Eye (tissue), 1 donor: ENCODE measurements at regions not wholly inside any gene's neighbourhood (a gene's known extent, or its start where the extent isn't known, plus 50 kb on each side); places are given as distances from the start of the nearest gene placed in this dataset.

ENCODE experiments used
- DNase-seq: peaks from one replicate; pipeline ENCODE4 v3.0.0-alpha.2; 2015

DNA sequence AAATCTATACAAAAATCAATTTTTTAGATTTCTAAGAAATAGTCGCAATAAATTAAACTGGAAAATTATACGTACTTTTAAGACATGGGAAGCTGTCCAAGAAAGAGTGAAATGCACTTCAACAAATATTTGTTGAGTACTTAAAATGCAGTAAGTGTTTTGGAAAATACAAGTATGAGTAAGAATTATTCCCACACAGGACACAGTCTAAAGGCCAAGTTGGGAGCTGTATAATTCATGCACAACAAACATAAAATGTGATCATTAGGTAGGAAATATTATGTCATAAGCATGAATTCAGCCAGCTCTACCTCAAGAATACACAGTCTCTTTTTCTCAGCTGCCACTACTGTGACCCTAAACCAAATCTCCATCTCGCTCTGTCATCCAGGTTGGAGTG, 267.6 kb downstream of the CNTN3 start:
- DNase-seq: no peak

DNA sequence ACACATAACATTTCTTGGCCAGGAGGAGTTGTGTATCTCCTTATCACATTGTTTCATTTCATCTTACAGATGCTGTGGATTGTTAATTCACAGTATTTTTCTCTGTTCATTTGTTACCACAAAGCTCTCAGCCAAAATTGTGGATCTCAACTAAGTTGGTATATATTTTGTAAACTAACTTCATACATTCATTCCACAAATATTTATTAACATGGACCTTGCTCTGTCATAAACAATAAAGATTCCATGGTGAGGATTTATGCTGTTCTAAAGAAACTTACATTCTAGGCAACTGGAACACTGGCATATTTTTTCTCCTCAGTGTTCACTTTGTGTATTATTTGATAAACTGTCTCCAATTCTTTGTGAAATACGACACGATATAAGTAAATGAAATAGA, 268.8 kb downstream of the CNTN3 start:
- DNase-seq: no peak

DNA sequence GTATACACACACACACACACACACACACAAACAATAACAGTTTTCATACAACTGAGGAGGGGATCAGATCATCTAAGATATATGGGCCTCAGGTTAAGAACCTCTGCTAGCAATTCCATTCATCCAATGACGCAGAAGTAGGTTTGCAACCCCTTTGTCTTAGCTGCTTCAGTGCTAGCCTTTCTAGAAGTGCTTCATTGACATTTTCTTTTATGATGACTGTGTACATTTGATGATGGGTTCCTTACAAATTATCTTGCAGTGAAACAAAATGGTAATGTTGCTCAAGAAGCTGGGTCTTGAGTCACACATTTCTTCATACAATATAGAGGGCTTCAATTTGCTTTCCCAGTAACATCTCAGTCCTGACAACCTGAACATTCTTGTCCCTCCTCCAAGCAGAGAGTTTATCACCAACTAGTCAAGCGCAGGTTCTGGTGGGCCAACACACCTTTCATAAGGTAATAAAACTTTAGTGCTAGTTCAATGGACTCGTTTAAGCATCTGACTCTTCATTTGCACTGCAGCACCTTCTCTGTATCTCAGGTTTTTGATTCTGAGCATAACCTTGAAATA, 269.5 kb downstream of the CNTN3 start:
- no peak for DNase-seq

DNA sequence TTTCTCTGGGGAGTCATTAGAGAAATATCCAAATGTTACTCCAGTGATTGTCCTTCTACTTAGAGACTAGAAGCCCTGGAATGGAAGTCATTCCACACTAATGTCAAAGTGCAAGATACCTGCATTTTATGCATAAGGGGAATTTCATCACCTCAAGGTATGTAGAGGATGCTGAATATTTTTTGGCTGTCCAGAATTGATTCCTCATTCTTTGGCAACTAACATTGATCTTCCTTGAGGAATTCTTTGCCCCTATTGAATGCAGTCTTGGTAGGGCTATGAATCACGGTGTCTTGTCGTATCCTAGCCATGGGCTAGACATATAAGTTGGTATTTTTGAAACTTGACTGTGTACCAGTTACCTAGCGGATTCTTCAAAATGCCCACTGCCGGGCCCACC, 271.1 kb downstream of the CNTN3 start:
- no peak for DNase-seq

DNA sequence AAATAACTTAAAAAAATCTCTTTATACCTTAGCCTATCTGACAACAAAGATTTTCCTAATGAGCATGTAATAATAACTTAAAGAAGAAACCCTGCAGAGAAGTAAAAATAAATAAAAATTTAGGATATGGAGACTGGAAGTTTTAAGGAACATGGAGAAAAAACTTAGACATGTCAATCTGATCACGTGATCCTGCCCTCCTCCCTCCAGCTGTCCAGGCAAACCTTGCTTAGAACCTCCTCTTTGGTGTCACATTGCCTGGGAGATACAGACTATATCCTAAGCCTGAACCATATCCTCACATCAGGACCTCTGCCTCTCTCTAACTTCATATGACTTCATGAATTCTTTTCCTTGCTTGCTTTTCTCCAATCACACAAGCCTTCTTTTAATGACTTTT, 275.5 kb downstream of the CNTN3 start:
- DNase-seq: no peak

DNA sequence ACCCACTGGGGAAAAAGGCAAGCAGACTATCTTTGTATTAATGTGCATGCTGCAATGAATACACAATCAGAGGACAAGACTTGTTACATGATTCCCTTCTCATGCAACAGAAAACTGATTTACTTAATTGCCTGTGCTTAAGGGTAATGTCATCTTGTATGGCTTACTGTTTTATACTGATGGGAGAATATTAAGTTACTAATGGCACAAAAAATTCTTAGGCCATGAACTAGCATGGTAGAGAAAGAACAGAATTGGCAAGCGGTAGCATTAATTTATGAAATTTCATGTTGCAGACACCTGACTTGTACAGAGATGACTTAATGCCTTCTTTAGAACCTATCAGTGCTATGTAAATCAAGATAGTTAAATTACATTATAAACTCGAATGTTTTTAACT, 282.3 kb downstream of the CNTN3 start:
- no peak for DNase-seq

DNA sequence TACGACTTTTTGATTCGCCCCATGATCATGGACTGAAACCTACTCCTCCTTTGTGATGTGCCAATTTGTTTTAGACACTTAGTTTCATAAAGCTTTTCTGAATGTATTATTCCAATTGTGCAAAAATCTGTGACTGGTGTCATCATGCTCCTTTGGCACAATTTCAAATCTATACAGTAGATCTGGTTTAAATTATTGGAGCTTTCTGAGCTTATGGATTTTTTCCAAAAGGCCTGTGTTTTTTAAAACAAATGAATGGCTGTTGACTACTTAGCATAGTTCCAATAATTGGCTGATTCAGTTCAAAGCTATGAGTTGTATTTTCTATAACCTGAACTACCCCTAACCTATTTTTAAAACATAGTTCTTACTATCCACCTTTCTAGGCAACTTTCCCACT, 282.7 kb downstream of the CNTN3 start:
- peak; percentile 45 for DNase-seq

DNA sequence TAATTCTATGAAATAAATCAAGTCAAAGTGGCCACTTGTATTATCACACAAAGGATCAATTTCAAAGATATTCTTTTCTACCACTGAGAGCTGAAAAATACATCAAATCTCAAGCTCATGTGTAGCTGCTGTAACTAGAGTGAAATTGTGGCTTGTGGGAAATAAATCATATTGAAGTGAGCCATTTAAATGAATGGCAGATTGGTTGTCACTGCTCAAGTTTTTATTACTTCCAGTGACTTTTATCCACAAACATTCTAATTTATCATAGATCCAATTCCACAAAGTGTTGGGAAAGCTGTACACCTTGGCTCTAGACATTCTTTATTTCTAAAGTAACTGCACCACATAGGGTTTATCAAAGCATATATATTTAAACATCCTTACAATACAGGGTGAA, 285.4 kb downstream of the CNTN3 start:
- no peak for DNase-seq

DNA sequence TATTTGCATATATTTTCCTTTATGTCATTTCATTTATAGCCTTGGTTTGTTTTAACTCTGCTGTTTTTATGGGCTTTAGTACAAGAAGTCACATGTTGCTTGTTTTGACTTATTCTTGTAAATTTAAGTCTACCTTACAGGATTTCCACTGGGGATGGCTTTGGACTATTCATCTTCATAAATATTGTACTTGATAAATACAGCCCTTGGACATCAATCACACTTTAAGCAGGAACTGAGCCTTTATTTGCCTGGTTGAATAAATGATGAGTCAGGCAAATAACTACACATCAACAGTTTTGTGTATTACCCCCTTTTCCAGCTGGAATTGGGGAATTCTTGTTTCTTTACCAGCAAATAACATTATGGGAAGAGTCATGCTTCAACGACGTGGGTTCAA, 286.0 kb downstream of the CNTN3 start:
- DNase-seq: no peak

DNA sequence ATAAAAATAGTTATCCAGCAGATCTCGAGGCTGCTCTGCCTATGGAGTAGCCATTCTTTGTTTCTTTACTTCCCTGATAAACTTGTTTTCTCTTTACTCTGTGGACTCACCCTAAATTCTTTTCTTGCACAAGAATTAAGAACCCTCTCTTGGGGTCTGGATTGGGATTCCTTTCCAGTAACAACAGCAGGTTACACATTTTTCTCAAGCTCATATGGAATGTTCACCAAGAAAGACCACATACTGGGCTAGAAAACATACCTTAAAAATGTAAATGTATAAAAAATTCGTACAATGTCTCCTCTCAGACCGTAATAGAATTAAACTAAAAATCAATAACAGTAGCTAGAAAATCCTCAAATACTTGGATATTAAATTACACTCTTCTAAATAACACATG, 299.2 kb downstream of the CNTN3 start:
- no peak for DNase-seq

DNA sequence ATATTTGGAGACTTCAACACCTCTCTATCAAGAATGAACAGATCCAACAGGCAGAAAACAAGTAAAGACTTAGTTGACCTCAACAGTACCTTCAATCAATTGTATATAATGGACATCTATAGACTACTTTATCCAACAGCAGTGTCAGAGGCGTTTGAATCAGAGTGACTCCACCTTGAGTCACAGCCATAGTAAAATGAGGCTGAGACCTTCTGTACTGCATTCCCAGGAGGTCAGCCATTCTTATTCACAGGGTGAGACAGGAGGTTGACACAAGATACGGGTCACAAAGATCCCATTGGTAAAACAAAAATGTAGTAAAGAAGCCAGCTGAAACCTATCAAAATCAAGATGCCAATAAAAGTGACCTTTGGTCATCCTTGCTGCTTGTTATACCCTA, 299.8 kb downstream of the CNTN3 start:
- no peak for DNase-seq

DNA sequence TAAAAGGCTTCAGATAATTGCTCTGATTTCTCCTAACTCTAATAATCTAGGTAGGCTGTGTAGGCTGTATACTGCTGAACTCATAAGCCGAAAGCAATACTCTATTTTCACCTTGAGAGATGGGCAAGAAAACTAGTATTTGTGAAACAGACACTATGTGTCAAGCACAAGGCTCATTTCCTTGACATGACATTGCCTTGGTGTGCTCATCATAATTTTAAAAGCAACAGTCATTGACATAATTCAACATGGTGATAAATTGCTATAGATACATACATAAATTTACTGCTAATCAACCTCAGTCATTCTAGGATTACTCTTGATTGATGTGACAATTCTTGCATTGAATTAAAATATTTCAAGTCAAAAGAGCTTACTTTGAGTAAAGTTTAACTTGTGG, 304.7 kb downstream of the CNTN3 start:
- DNase-seq: no peak

DNA sequence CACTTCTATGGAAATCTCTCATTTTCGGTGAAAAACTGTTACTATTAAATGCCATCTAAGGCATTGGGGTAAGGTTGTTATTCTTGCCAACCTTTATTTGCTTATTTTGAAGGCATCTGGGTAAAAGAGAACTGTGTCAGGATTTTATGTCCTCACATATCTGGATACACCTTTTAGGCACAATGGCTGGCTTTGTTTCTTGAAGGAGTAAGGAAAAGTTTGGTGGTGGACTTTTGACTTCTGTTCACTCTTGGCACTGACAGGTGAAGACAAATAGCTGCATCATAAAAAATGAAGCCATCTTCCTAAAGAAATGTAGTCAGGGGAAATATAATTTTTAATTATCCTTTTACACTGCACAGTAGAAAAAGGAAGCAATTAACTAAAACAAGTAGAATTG, 310.0 kb downstream of the CNTN3 start:
- DNase-seq: no peak

DNA sequence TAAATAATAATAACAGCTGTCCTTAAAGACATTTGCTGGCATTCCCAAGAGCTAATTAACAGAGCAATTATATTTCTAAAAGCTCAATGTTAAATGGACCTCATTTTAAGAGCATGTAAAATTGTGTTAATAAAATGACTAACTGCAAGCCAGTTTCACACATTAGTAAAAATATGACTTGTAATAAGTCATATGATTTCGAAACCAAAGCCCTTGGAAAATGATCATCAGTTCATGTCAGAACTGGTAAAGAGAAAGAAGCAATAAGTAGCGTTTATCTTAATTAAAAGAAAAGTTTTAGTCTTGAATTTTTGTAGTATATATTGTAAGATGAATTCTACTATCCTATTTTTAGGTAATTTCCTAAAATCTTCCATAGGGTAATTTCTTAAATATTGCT, 310.7 kb downstream of the CNTN3 start:
- DNase-seq: no peak

DNA sequence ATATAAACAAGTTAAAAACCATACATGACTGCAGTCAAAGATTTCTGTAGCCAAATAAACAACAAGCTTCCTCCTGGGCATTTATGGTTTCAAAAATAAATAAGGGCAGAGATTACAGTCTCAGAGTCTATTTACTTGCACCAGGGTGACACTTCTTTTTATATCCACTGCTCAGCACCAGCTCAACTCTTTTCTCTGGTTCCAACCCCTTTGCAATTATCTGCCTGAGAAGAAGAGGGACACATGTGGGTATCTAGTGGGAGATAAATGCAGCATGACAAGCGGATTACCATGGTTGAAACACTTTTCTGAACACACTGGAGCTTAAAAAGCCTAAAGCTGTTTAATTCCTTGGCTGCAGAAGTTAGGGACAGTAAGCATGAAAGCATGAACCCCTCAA, 311.5 kb downstream of the CNTN3 start:
- DNase-seq: peak; percentile 79

DNA sequence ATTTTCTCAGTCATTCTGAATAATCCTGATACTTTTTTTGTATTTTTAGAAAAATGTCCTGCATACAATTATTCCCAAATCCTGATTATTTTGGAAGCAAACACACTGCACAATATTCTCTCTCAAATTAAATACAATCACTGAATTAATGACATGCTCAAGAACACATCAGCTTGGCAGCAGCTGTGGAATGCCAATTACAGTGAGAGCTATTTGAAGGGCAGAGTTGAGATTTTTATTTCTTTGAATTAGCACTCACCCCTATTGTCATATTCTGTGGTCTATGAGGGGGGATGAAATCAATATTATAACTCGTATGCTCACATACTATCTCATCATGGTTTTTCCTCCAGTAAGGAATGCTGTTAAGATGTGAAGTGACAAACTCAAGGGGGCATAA, 312.2 kb downstream of the CNTN3 start:
- DNase-seq: no peak

DNA sequence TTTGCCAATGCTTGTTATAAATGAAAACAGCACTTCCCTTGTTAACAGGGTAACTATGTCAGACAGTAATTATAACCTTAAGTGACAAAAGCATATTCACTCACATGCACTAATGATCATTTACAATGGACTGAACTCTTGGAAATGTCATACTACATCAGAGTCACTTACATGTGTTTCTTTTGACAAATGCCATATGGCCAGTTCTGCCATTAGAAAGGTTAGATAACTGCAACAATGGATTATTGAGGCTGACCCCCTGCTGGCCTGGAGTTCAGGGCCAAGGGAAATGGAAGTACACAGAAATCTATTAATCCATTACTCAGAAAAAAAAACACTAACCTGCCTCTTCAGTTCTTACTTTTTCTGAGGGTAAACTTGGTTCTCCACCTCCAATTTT, 313.4 kb downstream of the CNTN3 start:
- peak; percentile 94 for DNase-seq

DNA sequence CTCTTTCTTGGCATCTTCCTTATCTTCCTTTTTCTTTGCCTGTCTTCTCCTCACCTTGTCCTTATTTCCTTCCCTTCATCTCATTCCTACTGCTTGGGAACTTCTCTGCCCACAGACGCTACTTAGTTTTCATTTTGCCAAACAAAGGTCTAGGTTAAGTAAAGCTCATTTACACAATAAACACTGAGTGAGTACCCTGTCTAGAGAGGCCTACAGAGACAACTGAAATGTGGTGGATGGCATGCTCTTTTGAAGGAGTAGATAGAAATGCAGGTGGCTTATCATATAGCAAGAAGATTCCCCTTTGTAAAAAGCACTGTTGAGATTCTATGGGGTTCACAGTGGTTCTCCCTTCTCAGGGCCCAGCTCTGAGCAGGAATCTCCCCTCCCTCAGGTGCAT, 319.0 kb downstream of the CNTN3 start:
- DNase-seq: no peak

DNA sequence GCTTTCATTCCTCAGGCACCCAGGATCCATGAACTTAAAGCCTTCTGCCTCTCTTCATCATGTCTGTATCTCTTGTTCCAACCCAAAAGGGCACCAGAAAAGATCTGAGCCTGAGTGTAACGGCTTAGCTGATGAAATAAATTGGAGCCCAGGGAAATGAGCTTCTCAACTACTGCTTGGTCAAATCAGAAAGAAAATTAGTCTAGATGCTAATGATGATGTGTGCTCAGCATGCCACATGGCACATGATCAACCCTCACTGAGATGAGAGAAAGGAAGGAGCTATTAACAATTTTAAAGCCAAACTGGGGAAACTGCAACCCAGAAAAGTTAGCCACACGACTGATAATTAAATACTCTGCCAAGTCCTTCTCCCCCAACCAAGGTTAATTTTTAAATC, 325.7 kb downstream of the CNTN3 start:
- DNase-seq: peak; percentile 43

DNA sequence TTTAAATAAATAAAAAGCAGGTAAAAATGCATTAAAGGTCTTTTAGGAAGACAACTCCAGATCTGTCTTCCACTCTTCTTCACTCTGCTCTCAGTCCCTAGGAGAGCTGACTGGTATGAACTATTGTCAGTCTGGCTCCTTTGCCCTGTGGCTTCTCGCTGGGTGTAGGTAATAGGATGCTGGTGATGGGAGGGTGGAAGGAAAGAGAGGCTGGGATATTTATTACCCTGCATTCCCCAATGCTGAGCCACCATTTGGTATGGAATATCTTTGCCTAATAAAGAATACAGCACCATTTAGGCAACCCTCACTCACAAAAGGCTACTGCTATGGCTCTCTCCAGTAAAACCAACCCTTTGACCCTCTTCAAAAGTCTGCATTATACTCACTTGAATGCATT, 326.9 kb downstream of the CNTN3 start:
- peak; percentile 55 for DNase-seq

DNA sequence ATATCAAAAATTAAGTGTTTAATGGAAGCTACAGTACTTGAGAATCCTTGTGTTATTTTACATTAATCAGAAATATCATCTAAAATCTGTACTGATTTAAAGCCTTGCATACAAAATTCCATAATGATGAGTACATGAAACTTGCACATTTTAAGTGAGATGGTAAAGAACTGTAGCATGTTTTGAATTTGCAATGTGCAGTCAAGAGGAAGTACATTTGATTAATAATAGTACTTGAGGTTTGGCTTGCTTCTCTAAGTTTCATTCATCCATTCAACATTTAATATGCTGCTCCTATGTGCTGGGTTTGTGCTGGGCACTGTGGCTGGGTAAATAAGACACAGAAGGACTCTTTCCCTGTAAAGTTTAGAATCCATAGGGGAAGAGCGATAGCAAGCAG, 332.3 kb downstream of the CNTN3 start:
- no peak for DNase-seq

DNA sequence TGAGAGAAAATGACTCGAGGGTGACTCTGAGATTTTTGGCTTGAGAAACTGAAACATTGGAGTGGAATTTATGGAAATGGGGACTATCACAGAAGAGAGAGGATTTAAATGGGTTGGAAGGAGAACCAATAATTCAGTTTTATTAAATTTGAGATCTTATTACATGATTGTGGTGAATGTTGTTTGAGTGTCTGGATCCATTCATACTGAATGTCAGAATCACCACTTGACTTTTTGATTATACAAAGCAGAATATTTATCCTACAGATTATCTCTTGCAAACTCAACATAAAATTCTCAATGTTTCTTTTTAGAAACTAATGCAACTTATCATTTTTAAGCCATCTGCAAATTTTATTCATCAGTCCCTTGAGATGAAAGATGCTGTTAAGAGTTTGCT, 332.8 kb downstream of the CNTN3 start:
- DNase-seq: no peak

DNA sequence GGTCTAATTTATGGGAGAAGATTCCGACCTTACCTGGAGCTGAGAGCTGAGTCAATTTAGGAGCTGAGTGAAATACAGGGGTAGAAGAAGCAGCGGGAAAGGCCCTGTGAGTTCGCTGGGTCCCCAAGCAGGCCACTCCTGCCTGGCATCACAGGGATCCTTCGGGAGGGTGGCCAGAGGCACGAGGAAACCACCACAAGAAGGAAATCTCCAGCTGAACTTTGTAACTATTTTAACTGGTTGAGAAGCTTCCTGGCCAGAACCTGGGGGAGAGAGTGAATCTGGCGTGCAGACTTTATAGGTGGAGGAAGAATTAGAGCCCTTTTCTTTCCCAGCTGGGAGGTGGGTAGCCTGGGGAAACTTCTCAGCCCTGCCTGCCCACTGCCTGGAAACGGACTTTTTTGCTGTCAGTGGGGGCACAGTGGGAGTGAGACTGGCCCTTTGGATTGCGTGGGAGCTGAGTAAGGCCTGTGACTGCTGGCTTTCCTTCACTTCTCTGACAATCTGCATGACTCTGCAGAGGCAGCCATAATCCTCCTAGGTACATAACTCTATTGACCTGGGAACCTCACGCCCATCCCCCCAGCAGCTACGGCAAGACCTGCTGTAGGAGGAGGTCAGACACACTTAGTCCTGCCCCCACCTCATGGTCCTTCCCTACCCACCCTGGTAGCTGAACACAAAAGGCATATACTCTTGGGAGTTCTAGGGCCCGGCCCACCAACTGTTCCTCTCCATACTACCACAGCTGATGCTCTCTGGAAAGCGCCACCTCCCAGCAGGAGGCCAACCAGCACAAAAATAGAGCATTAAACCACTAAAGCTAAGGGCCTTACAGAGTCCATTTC, 340.7 kb downstream of the CNTN3 start:
- DNase-seq: no peak

DNA sequence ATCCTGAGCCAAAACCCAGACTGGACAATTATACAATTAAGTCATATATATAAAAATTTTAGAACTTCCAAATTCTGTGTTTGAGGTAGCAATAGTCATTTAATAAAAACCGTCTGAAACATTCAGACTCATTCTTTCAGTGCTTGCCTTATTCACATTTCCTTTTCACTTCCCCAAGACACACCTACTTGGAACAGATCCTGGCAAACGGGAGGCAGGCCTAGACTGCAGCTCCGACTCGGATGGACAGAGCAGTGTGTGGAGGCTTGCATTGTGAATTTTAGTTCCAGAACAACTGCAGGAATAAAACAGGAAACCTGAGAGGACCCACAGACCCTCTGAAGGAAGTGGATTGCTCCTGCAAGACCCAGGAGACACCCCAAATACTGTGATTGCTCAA, 341.4 kb downstream of the CNTN3 start:
- DNase-seq: no peak

DNA sequence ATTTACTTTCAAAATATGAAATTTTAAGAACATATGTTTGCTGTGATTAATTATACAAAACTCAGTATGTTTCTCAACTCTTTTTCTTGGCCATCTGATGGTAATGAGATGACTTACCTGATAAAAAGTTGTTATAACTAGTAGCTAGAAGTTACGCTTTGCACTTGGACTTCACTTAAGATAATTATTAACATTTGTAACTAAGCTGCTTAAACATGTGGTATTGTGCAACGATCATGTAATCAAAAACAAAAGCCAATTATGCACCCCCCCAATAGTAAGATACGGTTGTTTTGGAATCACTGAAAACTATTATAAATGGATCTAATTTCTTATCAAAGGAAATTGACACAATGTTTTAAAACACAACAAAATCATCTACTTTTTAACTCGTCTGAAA, 342.9 kb downstream of the CNTN3 start:
- DNase-seq: no peak
